Peyer's patch (tissue), 4 donors: ENCODE measurements at regions not wholly inside any gene's neighbourhood (a gene's known extent, or its start where the extent isn't known, plus 50 kb on each side); places are given as distances from the start of the nearest gene placed in this dataset.

Experiments
- CTCF ChIP-seq, 6 experiments: fragments of 450-650 bp in 4 of 6; fragments of 200-600 bp in 2 of 6; sonication (generic) in 1 of 6; IDR thresholded peaks; one replicate each; pipeline ENCODE4 v1.5.1; 2017 to 2019; ENCODE audit warnings: antibody characterized with exemption in 6 of 6, mild to moderate bottlenecking in 3 of 6, moderate library complexity in 1 of 6
- POLR2A ChIP-seq, 2 donors: fragments of 450-650 bp; IDR thresholded peaks; one replicate each; pipeline ENCODE4 v1.5.1; 2017; ENCODE audit warnings: antibody characterized with exemption in 2 of 2, mild to moderate bottlenecking in 2 of 2, moderate library complexity in 2 of 2

- no peak for TF ChIP-seq CTCF (IDR thresholded peaks at IDR 0.05)
- no peak for TF ChIP-seq POLR2A (IDR thresholded peaks at IDR 0.05)
These were observed 145.9 kb upstream of the LIPC start for GRCh38 chr15:58285921-58286278.
